ENCODE measurements at regions not wholly inside any gene's neighbourhood (a gene's known extent, or its start where the extent isn't known, plus 50 kb on each side); places are given as distances from the start of the nearest gene placed in this dataset.

GRCh38 chr17:14693382-14693781 lies 392.5 kb downstream of the HS3ST3B1 start:
- Mint-ChIP-seq H3K9me3 (peaks cover 25% of the 10 kb centered on the region), H3K4me1 (ENCODE audit: low read depth) (no peaks in the 10 kb centered on the region), H3K36me3 (ENCODE audit: low read depth) (no peaks in the 10 kb centered on the region), H3K27me3 (ENCODE audit: insufficient read depth) (peaks cover 7% of the 10 kb centered on the region), H3K27ac (no peak overlapping the region), H3K4me3 (no peak overlapping the region)
- no peak for DNase-seq
- TF ChIP-seq CTCF (IDR thresholded peaks at IDR 0.05), result no peak

- no peak for DNase-seq
- H3K36me3 Mint-ChIP-seq (ENCODE audit: low read depth), result no peaks in the 10 kb centered on the region
- no peak overlapping the region for H3K4me3 Mint-ChIP-seq
- peaks cover 25% of the 10 kb centered on the region for H3K9me3 Mint-ChIP-seq
- H3K27me3 Mint-ChIP-seq (ENCODE audit: insufficient read depth), result peaks cover 6% of the 10 kb centered on the region
- H3K27ac Mint-ChIP-seq, result no peak overlapping the region
- TF ChIP-seq CTCF (IDR thresholded peaks at IDR 0.05), result no peak
- no peaks in the 10 kb centered on the region for H3K4me1 Mint-ChIP-seq (ENCODE audit: low read depth)
Observed at GRCh38 chr17:14690704-14691103, 389.8 kb downstream of the HS3ST3B1 start.

- Mint-ChIP-seq H3K27me3 (ENCODE audit: insufficient read depth) (peaks cover 4% of the 10 kb centered on the region), H3K4me1 (ENCODE audit: low read depth) (no peaks in the 10 kb centered on the region), H3K4me3 (no peak overlapping the region), H3K27ac (no peak overlapping the region), H3K9me3 (peaks cover 20% of the 10 kb centered on the region), H3K36me3 (ENCODE audit: low read depth) (no peaks in the 10 kb centered on the region)
- DNase-seq, result no peak
- peak; percentile 36 for TF ChIP-seq CTCF (IDR thresholded peaks at IDR 0.05)
Observed at GRCh38 chr17:14688134-14688533, 387.3 kb downstream of the HS3ST3B1 start.

- TF ChIP-seq CTCF (IDR thresholded peaks at IDR 0.05), result no peak
- H3K27ac Mint-ChIP-seq, result no peak overlapping the region
- H3K4me3 Mint-ChIP-seq, result no peak overlapping the region
- H3K4me1 Mint-ChIP-seq (ENCODE audit: low read depth), result no peaks in the 10 kb centered on the region
- H3K27me3 Mint-ChIP-seq (ENCODE audit: insufficient read depth), result peaks cover 6% of the 10 kb centered on the region; the same call in 1 of the 2 replicates
- no peaks in the 10 kb centered on the region for H3K36me3 Mint-ChIP-seq (ENCODE audit: low read depth)
- no peaks in the 10 kb centered on the region; the same call in 1 of the 2 replicates for H3K9me3 Mint-ChIP-seq
- DNase-seq, result peak; percentile 11
Observed at GRCh38 chr17:14672830-14673229, 371.9 kb downstream of the HS3ST3B1 start.

- peaks cover 7% of the 10 kb centered on the region for H3K27me3 Mint-ChIP-seq (ENCODE audit: insufficient read depth)
- no peak for DNase-seq
- H3K4me3 Mint-ChIP-seq, result no peak overlapping the region
- H3K9me3 Mint-ChIP-seq, result no peaks in the 10 kb centered on the region; the same call in 1 of the 2 replicates
- no peak overlapping the region for H3K27ac Mint-ChIP-seq
- TF ChIP-seq CTCF (IDR thresholded peaks at IDR 0.05), result no peak
- H3K36me3 Mint-ChIP-seq (ENCODE audit: low read depth), result no peaks in the 10 kb centered on the region
- no peaks in the 10 kb centered on the region for H3K4me1 Mint-ChIP-seq (ENCODE audit: low read depth)
Observed at GRCh38 chr17:14670861-14671260, 370.0 kb downstream of the HS3ST3B1 start.

- no peaks in the 10 kb centered on the region for H3K4me1 Mint-ChIP-seq (ENCODE audit: low read depth)
- no peaks in the 10 kb centered on the region for H3K36me3 Mint-ChIP-seq (ENCODE audit: low read depth)
- no peak overlapping the region for H3K4me3 Mint-ChIP-seq
- peaks cover 4% of the 10 kb centered on the region for H3K27me3 Mint-ChIP-seq (ENCODE audit: insufficient read depth)
- H3K9me3 Mint-ChIP-seq, result no peaks in the 10 kb centered on the region; the same call in 1 of the 2 replicates
- TF ChIP-seq CTCF (IDR thresholded peaks at IDR 0.05), result no peak
- DNase-seq, result no peak
- H3K27ac Mint-ChIP-seq, result no peak overlapping the region
Observed at GRCh38 chr17:14664511-14664910, 363.6 kb downstream of the HS3ST3B1 start.
